H9 (cell line): ENCODE measurements at regions not wholly inside any gene's neighbourhood (a gene's known extent, or its start where the extent isn't known, plus 50 kb on each side); places are given as distances from the start of the nearest gene placed in this dataset.
A peak's percentile ranks its signal among the peaks of the same experiment; 100 is the strongest.

Experiments
- DNase-seq: peaks from one replicate; pipeline ENCODE4 v3.0.0-alpha.2; 2017
- H2AFZ ChIP-seq: one replicate; pipeline ENCODE4 v1.6.1; 2013; ENCODE audit warnings: mild to moderate bottlenecking, low read length, control low read depth, moderate library complexity
- H2AK5ac ChIP-seq: 2 replicates; pipeline ENCODE4 v1.6.1; 2013; ENCODE audit warnings: low read length, control low read depth, mixed read lengths; ENCODE audit not compliant: insufficient read length
- H2BK120ac ChIP-seq: one replicate; pipeline ENCODE4 v1.6.1; 2013; ENCODE audit warnings: low read depth, mild to moderate bottlenecking, low read length, control low read depth, inconsistent platforms; ENCODE audit not compliant: poor library complexity, severe bottlenecking
- H2BK12ac ChIP-seq: 2 replicates; pipeline ENCODE4 v1.6.1; 2013; ENCODE audit warnings: low read length, control low read depth, mixed read lengths, low read depth; ENCODE audit not compliant: insufficient read length
- H2BK15ac ChIP-seq: 2 replicates; pipeline ENCODE4 v1.6.1; 2013; ENCODE audit warnings: low read depth, low read length, control low read depth
- H2BK20ac ChIP-seq: one replicate; pipeline ENCODE4 v1.6.1; 2013; ENCODE audit warnings: low read depth, mild to moderate bottlenecking, low read length, control low read depth, inconsistent platforms; ENCODE audit not compliant: poor library complexity, severe bottlenecking
- H2BK5ac ChIP-seq: 2 replicates; pipeline ENCODE4 v1.6.1; 2013; ENCODE audit warnings: low read length, control low read depth, mixed read lengths; ENCODE audit not compliant: insufficient read length
- H3K14ac ChIP-seq: 2 replicates; pipeline ENCODE4 v1.6.1; 2013; ENCODE audit warnings: low read length, control low read depth; ENCODE audit not compliant: insufficient read depth
- H3K18ac ChIP-seq: 2 replicates; pipeline ENCODE4 v1.6.1; 2013; ENCODE audit warnings: low read depth, mild to moderate bottlenecking, mixed read lengths, low read length, control low read depth; ENCODE audit not compliant: insufficient read length
- H3K23ac ChIP-seq: 2 replicates; pipeline ENCODE4 v1.6.1; 2013; ENCODE audit warnings: low read length, control low read depth, mixed read lengths, low read depth; ENCODE audit not compliant: insufficient read length
- H3K23me2 ChIP-seq: 2 replicates; pipeline ENCODE4 v1.6.1; 2013; ENCODE audit warnings: low read depth, mild to moderate bottlenecking, mixed read lengths, low read length, control low read depth; ENCODE audit not compliant: insufficient read length, poor library complexity, severe bottlenecking
- H3K27ac ChIP-seq: 2 replicates; pipeline ENCODE4 v1.5.1; 2013; ENCODE audit warnings: low read length, control low read depth, mixed read lengths, low read depth; ENCODE audit not compliant: insufficient read length
- H3K27me3 ChIP-seq: 2 replicates; pipeline ENCODE4 v1.6.1; 2013; ENCODE audit warnings: low read length, control low read depth, inconsistent platforms; ENCODE audit not compliant: insufficient read depth
- H3K4ac ChIP-seq: 2 replicates; pipeline ENCODE4 v1.6.1; 2013; ENCODE audit warnings: low read depth, mild to moderate bottlenecking, control low read depth, inconsistent platforms, low read length, moderate library complexity
- H3K4me1 ChIP-seq: 2 replicates; pipeline ENCODE4 v1.6.1; 2013; ENCODE audit warnings: low read length, control low read depth, inconsistent platforms; ENCODE audit not compliant: insufficient read depth
- H3K4me2 ChIP-seq: 2 replicates; pipeline ENCODE4 v1.6.1; 2013; ENCODE audit warnings: low read length, control low read depth, mixed read lengths; ENCODE audit not compliant: insufficient read length, insufficient read depth
- H3K56ac ChIP-seq: 2 replicates; pipeline ENCODE4 v1.6.1; 2013; ENCODE audit warnings: low read depth, mild to moderate bottlenecking, mixed read lengths, low read length, control low read depth; ENCODE audit not compliant: insufficient read length
- H3K79me1 ChIP-seq: 2 replicates; pipeline ENCODE4 v1.6.1; 2013; ENCODE audit warnings: low read depth, mild to moderate bottlenecking, moderate library complexity, low read length, control low read depth, inconsistent platforms; ENCODE audit not compliant: insufficient read depth, poor library complexity, severe bottlenecking
- H3K79me2 ChIP-seq: 2 replicates; pipeline ENCODE4 v1.6.1; 2013; ENCODE audit warnings: low read length, control low read depth, inconsistent platforms; ENCODE audit not compliant: insufficient read depth
- H3K9ac ChIP-seq: 2 replicates; pipeline ENCODE4 v1.6.1; 2013; ENCODE audit warnings: low read length, control low read depth, mixed read lengths; ENCODE audit not compliant: insufficient read length; ENCODE audit errors: extremely low read depth
- H3K9me3 ChIP-seq: one replicate; pipeline ENCODE4 v1.6.1; 2013; ENCODE audit warnings: low read depth, low read length, inconsistent platforms; ENCODE audit not compliant: control insufficient read depth
- H3T11ph ChIP-seq: one replicate; pipeline ENCODE4 v1.6.1; 2013; ENCODE audit warnings: mild to moderate bottlenecking, low read length, control low read depth, inconsistent platforms
- H4K20me1 ChIP-seq: one replicate; pipeline ENCODE4 v1.6.1; 2013; ENCODE audit not compliant: control insufficient read depth, insufficient read length, insufficient read depth
- H4K5ac ChIP-seq: 2 replicates; pipeline ENCODE4 v1.6.1; 2013; ENCODE audit warnings: low read depth, mild to moderate bottlenecking, mixed read lengths, low read length, control low read depth; ENCODE audit not compliant: insufficient read length
- H4K8ac ChIP-seq: replicated peaks from 2 replicates; pipeline ENCODE4 v1.6.1; 2013; ENCODE audit warnings: low read length, control low read depth, mixed read lengths, low read depth; ENCODE audit not compliant: insufficient read length
- H4K91ac ChIP-seq: 2 replicates; pipeline ENCODE4 v1.6.1; 2013; ENCODE audit warnings: low read depth, mild to moderate bottlenecking, moderate library complexity, mixed read lengths, low read length, control low read depth; ENCODE audit not compliant: insufficient read length
- H3K27ac Mint-ChIP-seq, 3 experiments: 2 replicates in 2 of 3; 3 replicates in 1 of 3; pipeline ENCODE4 v1.8.0; 2020 to 2021; ENCODE audit warnings: mixed read lengths in 3 of 3, mild to moderate bottlenecking in 1 of 3, moderate library complexity in 1 of 3
- H3K27me3 Mint-ChIP-seq: 2 replicates; pipeline ENCODE4 v1.8.0; 2021; ENCODE audit warnings: low read depth, mild to moderate bottlenecking, moderate library complexity, mixed read lengths
- H3K36me3 Mint-ChIP-seq, 3 experiments: 2 replicates in 2 of 3; 3 replicates in 1 of 3; pipeline ENCODE4 v1.8.0; 2020 to 2021; ENCODE audit warnings: low read depth in 3 of 3, mixed read lengths in 3 of 3; ENCODE audit not compliant: insufficient read depth in 1 of 3
- H3K4me1 Mint-ChIP-seq, 2 experiments: 2 replicates each; pipeline ENCODE4 v1.8.0; 2020; ENCODE audit warnings: mixed read lengths in 2 of 2
- H3K4me3 Mint-ChIP-seq, 2 experiments: 2 replicates in 1 of 2; 3 replicates in 1 of 2; pipeline ENCODE4 v1.8.0; 2020 to 2021; ENCODE audit warnings: mild to moderate bottlenecking in 2 of 2, mixed read lengths in 2 of 2, moderate library complexity in 1 of 2
- H3K9me3 Mint-ChIP-seq, 2 experiments: 2 replicates in 1 of 2; 3 replicates in 1 of 2; pipeline ENCODE4 v1.8.0; 2020; ENCODE audit warnings: mild to moderate bottlenecking in 2 of 2, mixed read lengths in 2 of 2, moderate library complexity in 1 of 2
- WGBS: extraction: QIAGEN DNeasy Blood & Tissue Kit; methylation state at CpG from one replicate; pipeline ENCODE4 v1.1.7; 2013; ENCODE audit warnings: missing lambda C conversion rate, low lambda C conversion rate, mixed read lengths; ENCODE audit not compliant: insufficient read length; ENCODE audit errors: extremely low coverage; 5-methylcytosine and 5-hydroxymethylcytosine counted together
- TF ChIP-seq, protein P1 (sequence below): fragments of 200-600 bp; sonication (generic); conservative IDR thresholded peaks from 3 replicates; pipeline ENCODE4 v1.8.0; 2021; ENCODE audit warnings: antibody characterized with exemption, mild to moderate bottlenecking

DNA sequence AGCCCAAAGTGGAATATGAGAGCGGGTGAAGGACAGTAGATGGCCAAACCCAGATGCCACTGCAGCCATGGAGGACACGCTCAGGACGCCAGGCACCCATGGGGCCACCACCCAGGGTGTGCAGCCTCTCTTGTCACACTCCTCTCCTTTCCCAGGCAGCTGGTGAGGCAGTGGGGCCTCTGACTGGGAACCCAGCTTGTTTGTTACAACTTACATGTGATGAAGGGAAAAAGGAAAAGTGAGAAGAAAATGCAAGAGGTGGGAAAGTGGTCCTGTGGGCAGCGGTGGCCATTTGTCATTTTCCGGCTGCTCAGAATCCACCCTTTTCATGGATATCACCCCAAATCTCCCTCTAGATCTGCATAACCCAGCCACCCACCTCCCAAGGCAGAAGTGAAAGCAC, 62.7 kb upstream of the UNC5A start:
- DNase-seq, result no peak

More for the DNA sequence above, 62.7 kb upstream of the UNC5A start:
- H3K9me3 ChIP-seq, result no peaks in the 10 kb centered on the region
- H3K23ac ChIP-seq, result no peak overlapping the region
- H3K27ac Mint-ChIP-seq, result 0 out of 7 replicates have a peak overlapping the region, but pooled peaks of 1 of the 3 experiments have one; percentile 49
- H3K23me2 ChIP-seq, result peaks cover 3% of the 10 kb centered on the region
- no peak overlapping the region for H2BK5ac ChIP-seq
- peaks cover 10% of the 10 kb centered on the region for H3K27me3 Mint-ChIP-seq
- H2AFZ ChIP-seq, result no peak overlapping the region
- H4K20me1 ChIP-seq, result no peaks in the 10 kb centered on the region
- no peak overlapping the region for H2BK20ac ChIP-seq
- no peaks in the 10 kb centered on the region for H3K27me3 ChIP-seq
- no CpG with 5 or more reads among the region's 5 CpGs for WGBS
- no peak overlapping the region for H2BK12ac ChIP-seq
- H2BK15ac ChIP-seq, result no peak overlapping the region; the same call in 1 of the 2 replicates
- H2AK5ac ChIP-seq, result no peak overlapping the region
- TF ChIP-seq, protein P1, sequence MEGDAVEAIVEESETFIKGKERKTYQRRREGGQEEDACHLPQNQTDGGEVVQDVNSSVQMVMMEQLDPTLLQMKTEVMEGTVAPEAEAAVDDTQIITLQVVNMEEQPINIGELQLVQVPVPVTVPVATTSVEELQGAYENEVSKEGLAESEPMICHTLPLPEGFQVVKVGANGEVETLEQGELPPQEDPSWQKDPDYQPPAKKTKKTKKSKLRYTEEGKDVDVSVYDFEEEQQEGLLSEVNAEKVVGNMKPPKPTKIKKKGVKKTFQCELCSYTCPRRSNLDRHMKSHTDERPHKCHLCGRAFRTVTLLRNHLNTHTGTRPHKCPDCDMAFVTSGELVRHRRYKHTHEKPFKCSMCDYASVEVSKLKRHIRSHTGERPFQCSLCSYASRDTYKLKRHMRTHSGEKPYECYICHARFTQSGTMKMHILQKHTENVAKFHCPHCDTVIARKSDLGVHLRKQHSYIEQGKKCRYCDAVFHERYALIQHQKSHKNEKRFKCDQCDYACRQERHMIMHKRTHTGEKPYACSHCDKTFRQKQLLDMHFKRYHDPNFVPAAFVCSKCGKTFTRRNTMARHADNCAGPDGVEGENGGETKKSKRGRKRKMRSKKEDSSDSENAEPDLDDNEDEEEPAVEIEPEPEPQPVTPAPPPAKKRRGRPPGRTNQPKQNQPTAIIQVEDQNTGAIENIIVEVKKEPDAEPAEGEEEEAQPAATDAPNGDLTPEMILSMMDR, result no peak
- no peak overlapping the region for H3K4ac ChIP-seq
- no peak overlapping the region for H4K5ac ChIP-seq
- H3K4me1 ChIP-seq, result peaks cover 10% of the 10 kb centered on the region; the same call in 1 of the 2 replicates
- H3K18ac ChIP-seq, result no peak overlapping the region
- no peak overlapping the region for H3K9ac ChIP-seq
- H3K79me1 ChIP-seq, result no peaks in the 10 kb centered on the region
- no peak overlapping the region for H3K27ac ChIP-seq
- no peak overlapping the region for H2BK120ac ChIP-seq
- no peak overlapping the region for H3T11ph ChIP-seq
- H3K9me3 Mint-ChIP-seq, result peaks cover 0 to 3% of the 10 kb centered on the region in 2 experiments; a peak in 2 of 5 replicates
- H3K79me2 ChIP-seq, result no peaks in the 10 kb centered on the region
- peaks cover 40 to 42% of the 10 kb centered on the region in 2 experiments for H3K4me1 Mint-ChIP-seq
- H3K14ac ChIP-seq, result no peak overlapping the region
- no peak overlapping the region for H3K4me3 Mint-ChIP-seq
- H4K8ac ChIP-seq, result no peak overlapping the region
- H4K91ac ChIP-seq, result no peak overlapping the region
- H3K36me3 Mint-ChIP-seq, result no peaks in the 10 kb centered on the region
- H3K56ac ChIP-seq, result no peak overlapping the region
- no peak overlapping the region for H3K4me2 ChIP-seq
